Stomach (tissue), 4 donors: ENCODE measurements at regions not wholly inside any gene's neighbourhood (a gene's known extent, or its start where the extent isn't known, plus 50 kb on each side); places are given as distances from the start of the nearest gene placed in this dataset.

Source experiments
- POLR2A ChIP-seq, 4 donors: fragments of 450-650 bp; IDR thresholded peaks; one replicate each; pipeline ENCODE4 v1.6.1; 2016; ENCODE audit warnings: antibody characterized with exemption in 4 of 4, control low read depth in 2 of 4, mild to moderate bottlenecking in 1 of 4, moderate library complexity in 1 of 4
- TF ChIP-seq, protein P1 (sequence below), 7 experiments: fragments of 450-650 bp in 4 of 7; fragments of 200-600 bp in 3 of 7; sonication (generic) in 3 of 7; IDR thresholded peaks; one replicate each; pipeline ENCODE4 v1.5.1; 2016 to 2019; ENCODE audit warnings: antibody characterized with exemption in 7 of 7, control low read depth in 2 of 7, mild to moderate bottlenecking in 1 of 7

DNA sequence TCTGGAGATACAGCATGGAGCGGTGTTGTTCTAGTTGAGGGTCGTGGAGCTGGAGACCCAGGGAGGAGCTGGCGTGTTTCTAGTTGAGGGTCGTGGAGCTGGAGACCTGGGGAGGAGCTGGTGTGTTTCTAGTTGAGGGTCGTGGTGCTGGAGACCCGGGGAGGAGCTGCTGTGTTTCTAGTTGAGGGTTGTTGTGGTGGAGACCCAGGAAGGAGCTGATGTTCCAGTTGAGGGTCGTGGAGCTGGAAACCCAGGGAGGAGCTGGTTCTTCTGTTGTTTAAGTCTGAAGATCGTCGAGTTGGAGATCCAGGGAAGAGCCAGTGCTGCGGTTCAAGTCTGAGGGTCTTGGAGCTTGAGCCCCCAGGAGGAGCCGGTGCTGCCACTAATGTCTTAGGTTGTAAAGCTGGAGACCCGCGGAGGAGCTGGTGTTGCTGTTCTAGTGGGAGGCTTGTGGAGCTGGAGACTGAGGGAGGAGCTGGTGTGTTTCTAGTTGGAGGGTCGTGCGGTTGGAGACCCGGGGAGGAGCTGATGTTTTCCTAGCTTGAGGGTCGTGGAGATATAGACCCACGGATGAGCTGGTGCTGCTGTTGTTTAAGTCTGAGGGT lies 155.3 kb downstream of the RTP5 start:
- TF ChIP-seq, protein P1, sequence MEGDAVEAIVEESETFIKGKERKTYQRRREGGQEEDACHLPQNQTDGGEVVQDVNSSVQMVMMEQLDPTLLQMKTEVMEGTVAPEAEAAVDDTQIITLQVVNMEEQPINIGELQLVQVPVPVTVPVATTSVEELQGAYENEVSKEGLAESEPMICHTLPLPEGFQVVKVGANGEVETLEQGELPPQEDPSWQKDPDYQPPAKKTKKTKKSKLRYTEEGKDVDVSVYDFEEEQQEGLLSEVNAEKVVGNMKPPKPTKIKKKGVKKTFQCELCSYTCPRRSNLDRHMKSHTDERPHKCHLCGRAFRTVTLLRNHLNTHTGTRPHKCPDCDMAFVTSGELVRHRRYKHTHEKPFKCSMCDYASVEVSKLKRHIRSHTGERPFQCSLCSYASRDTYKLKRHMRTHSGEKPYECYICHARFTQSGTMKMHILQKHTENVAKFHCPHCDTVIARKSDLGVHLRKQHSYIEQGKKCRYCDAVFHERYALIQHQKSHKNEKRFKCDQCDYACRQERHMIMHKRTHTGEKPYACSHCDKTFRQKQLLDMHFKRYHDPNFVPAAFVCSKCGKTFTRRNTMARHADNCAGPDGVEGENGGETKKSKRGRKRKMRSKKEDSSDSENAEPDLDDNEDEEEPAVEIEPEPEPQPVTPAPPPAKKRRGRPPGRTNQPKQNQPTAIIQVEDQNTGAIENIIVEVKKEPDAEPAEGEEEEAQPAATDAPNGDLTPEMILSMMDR (IDR thresholded peaks at IDR 0.05): no peak
- TF ChIP-seq POLR2A (IDR thresholded peaks at IDR 0.05): no peak
